ENCODE measurements at regions not wholly inside any gene's neighbourhood (a gene's known extent, or its start where the extent isn't known, plus 50 kb on each side); places are given as distances from the start of the nearest gene placed in this dataset.

DNA sequence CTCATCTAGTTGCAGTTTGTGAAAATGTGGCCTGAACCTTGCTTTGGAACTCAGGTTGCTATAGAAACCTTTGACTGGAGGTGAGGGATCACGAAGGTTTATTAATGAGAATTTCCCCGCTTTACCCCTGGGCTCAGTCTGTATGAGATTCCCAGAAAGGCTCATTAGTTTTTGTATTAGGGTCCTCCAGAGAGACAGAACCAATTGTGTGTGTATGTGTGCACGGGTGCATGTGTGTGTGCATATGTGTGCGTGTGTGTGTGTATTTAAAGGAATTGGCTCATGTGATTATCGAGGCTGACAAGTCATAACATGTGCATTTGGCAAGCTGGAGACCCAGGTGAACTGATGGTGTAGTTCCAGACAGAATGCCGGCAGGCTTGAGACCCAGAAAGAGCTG lies 113.8 kb upstream of the DLX2 start:
- Histone ChIP-seq H4K20me1 (ENCODE audit: insufficient read depth) (no peaks in the 10 kb centered on the region), H3K4me1 (ENCODE audit: control insufficient read depth in 1 of 2, insufficient read depth in 2 of 2, low read depth in 1 of 2, low read length in 1 of 2) (peaks cover 0 to 3% of the 10 kb centered on the region in 2 experiments; a peak in 1 of 4 replicates), H3K9ac (no peak overlapping the region), H3K9me3 (no peaks in the 10 kb centered on the region), H3F3A (replicated peaks; ENCODE audit: insufficient read depth) (no peaks in the 10 kb centered on the region), H3K79me2 (ENCODE audit: insufficient read depth) (no peaks in the 10 kb centered on the region), H3K36me3 (replicated peaks in 1 of 2; ENCODE audit: control insufficient read depth in 1 of 2, insufficient read depth in 2 of 2, low read length in 1 of 2) (no peaks in the 10 kb centered on the region), H3K27me3 (ENCODE audit: insufficient read depth) (no peaks in the 10 kb centered on the region), H3K27ac (ENCODE audit: low read depth in 2 of 2, low read length in 1 of 2) (no peak overlapping the region), H3K4me2 (no peak overlapping the region), H3K9me2 (no peaks in the 10 kb centered on the region), H2AFZ (ENCODE audit: low read depth) (no peak overlapping the region), H3K4me3 (ENCODE audit: low read depth in 2 of 2, low read length in 1 of 2) (no peak overlapping the region)
- ChIA-PET POLR2A (no interaction called here), CTCF (no interaction called here)
- no peak for TF ChIP-seq GATA2 (CRISPR knock-in tag; IDR thresholded peaks at IDR 0.05)
- no peak for TF ChIP-seq IRF3 (IDR thresholded peaks at IDR 0.05; ENCODE audit: low read depth, low read length)
- no peak for TF ChIP-seq FOXM1 (IDR thresholded peaks at IDR 0.05; ENCODE audit: low read depth)
- no peak for TF ChIP-seq RXRA (IDR thresholded peaks at IDR 0.05; ENCODE audit: borderline replicate concordance, low read depth)
- no peak for TF ChIP-seq RAD21 (IDR thresholded peaks at IDR 0.05; ENCODE audit: low read length)
- DNase-seq: no peak
- 87% methylated on average over 6 of the region's 6 CpGs for WGBS (ENCODE audit: low lambda C conversion rate)

DNA sequence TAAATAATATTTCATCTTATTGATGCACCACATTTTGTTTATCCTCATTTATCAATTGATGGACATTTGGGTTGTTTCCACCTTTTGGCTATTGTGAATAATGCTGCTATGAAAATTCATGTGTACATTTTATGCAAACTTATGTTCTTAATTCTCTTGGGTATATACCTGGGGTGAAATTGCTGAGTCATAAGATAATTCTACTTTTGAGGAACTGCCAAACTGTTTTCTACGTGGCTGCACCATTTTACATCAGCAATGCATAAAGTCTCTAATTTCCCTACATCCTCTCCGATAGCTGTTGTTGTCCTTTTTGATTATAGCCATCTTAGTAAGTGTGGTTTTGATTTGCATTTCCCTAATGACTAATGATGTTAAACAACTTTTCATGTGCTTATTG lies 116.5 kb upstream of the DLX2 start:
- no peaks in the 10 kb centered on the region for H3F3A ChIP-seq (replicated peaks; ENCODE audit: insufficient read depth)
- no peak overlapping the region for H2AFZ ChIP-seq (ENCODE audit: low read depth)
- no peak overlapping the region for H3K4me3 ChIP-seq (ENCODE audit: low read depth in 2 of 2, low read length in 1 of 2)
- ChIA-PET POLR2A (interaction anchor here (0.6 kb wide), 1 partner anchor 1125 kb away, joined by 3 read pairs; no protein-coding TSS in a partner anchor), CTCF (interaction anchor here (2.2 kb wide), 1 partner anchor 46 kb away, joined by 6 read pairs; no protein-coding TSS in a partner anchor)
- H3K79me2 ChIP-seq (ENCODE audit: insufficient read depth): no peaks in the 10 kb centered on the region
- no peak overlapping the region for H3K27ac ChIP-seq (ENCODE audit: low read depth in 2 of 2, low read length in 1 of 2)
- H3K9ac ChIP-seq: no peak overlapping the region
- no peaks in the 10 kb centered on the region for H4K20me1 ChIP-seq (ENCODE audit: insufficient read depth)
- H3K36me3 ChIP-seq (replicated peaks in 1 of 2; ENCODE audit: control insufficient read depth in 1 of 2, insufficient read depth in 2 of 2, low read length in 1 of 2): no peaks in the 10 kb centered on the region
- 78% methylated on average over 2 of the region's 2 CpGs for WGBS (ENCODE audit: low lambda C conversion rate)
- no peaks in the 10 kb centered on the region for H3K27me3 ChIP-seq (ENCODE audit: insufficient read depth)
- no peak overlapping the region for H3K4me2 ChIP-seq
- peaks cover 0 to 3% of the 10 kb centered on the region in 2 experiments; a peak in 1 of 4 replicates for H3K4me1 ChIP-seq (ENCODE audit: control insufficient read depth in 1 of 2, insufficient read depth in 2 of 2, low read depth in 1 of 2, low read length in 1 of 2)
- no peak for DNase-seq
- no peaks in the 10 kb centered on the region for H3K9me2 ChIP-seq
- no peak for TF ChIP-seq CTCF (IDR thresholded peaks at IDR 0.05)
- TF ChIP-seq NRF1 (IDR thresholded peaks at IDR 0.05; ENCODE audit: low read depth, low read length): no peak
- no peak for TF ChIP-seq RXRA (IDR thresholded peaks at IDR 0.05; ENCODE audit: borderline replicate concordance, low read depth)
- TF ChIP-seq NFIC (IDR thresholded peaks at IDR 0.05; ENCODE audit: borderline replicate concordance): no peak
- TF ChIP-seq RCOR1 (IDR thresholded peaks at IDR 0.05; ENCODE audit: low read length): no peak
- TF ChIP-seq USF1 (IDR thresholded peaks at IDR 0.05; ENCODE audit: borderline replicate concordance, low read depth): no peak
- no peak for TF ChIP-seq FOXJ3 (CRISPR knock-in tag; IDR thresholded peaks at IDR 0.05)
- no peak for TF ChIP-seq SMC3 (IDR thresholded peaks at IDR 0.05; ENCODE audit: low read depth, low read length)
- TF ChIP-seq MXI1 (IDR thresholded peaks at IDR 0.05; ENCODE audit: low read depth, low read length): no peak
- no peak for TF ChIP-seq YY1 (IDR thresholded peaks at IDR 0.05; ENCODE audit: low read depth)
- TF ChIP-seq MEF2A (IDR thresholded peaks at IDR 0.05; ENCODE audit: borderline replicate concordance, low read depth): no peak
- no peak for TF ChIP-seq CHD2 (IDR thresholded peaks at IDR 0.05; ENCODE audit: low read length, partially characterized antibody)
- TF ChIP-seq, protein P1, sequence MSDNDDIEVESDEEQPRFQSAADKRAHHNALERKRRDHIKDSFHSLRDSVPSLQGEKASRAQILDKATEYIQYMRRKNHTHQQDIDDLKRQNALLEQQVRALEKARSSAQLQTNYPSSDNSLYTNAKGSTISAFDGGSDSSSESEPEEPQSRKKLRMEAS (IDR thresholded peaks at IDR 0.05; ENCODE audit: low read depth): no peak
- no peak for TF ChIP-seq FOSL2 (IDR thresholded peaks at IDR 0.05; ENCODE audit: borderline replicate concordance, low read depth)
- no peak for TF ChIP-seq TCF12 (IDR thresholded peaks at IDR 0.05)
- H3K9me3 ChIP-seq: no peaks in the 10 kb centered on the region
